Testis (tissue), 2 donors: ENCODE measurements at regions not wholly inside any gene's neighbourhood (a gene's known extent, or its start where the extent isn't known, plus 50 kb on each side); places are given as distances from the start of the nearest gene placed in this dataset.

Experiments used
- POLR2A ChIP-seq: fragments of 450-650 bp; IDR thresholded peaks from one replicate; pipeline ENCODE4 v1.6.1; 2017; ENCODE audit warnings: antibody characterized with exemption, mild to moderate bottlenecking, moderate library complexity
- TF ChIP-seq, protein P1 (sequence below), 3 experiments: fragments of 450-650 bp in 2 of 3; fragments of 200-600 bp in 1 of 3; sonication (generic) in 1 of 3; IDR thresholded peaks; one replicate each; pipeline ENCODE4 v1.5.1; 2016 to 2019; ENCODE audit warnings: antibody characterized with exemption in 3 of 3, mild to moderate bottlenecking in 2 of 3, moderate library complexity in 1 of 3

DNA sequence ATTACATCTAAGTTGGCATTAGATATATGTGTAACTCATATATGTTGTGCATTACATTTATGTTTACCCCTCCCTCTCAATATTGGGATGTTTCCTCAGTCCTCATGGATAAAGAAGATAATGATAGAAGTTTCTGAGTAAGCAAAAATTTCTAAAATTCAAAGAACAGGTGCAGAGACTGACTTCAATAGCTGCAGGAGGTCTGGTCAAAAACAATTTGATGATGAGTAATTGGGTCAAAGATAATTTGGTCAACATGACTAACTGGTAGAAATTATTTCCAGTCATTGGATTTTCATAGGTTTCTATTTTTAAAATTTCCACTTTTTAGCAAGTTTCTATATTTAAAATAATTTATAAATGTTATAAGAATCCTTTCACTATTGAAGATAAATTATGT is 1130.9 kb upstream of the SLC39A10 start:
- TF ChIP-seq, protein P1, sequence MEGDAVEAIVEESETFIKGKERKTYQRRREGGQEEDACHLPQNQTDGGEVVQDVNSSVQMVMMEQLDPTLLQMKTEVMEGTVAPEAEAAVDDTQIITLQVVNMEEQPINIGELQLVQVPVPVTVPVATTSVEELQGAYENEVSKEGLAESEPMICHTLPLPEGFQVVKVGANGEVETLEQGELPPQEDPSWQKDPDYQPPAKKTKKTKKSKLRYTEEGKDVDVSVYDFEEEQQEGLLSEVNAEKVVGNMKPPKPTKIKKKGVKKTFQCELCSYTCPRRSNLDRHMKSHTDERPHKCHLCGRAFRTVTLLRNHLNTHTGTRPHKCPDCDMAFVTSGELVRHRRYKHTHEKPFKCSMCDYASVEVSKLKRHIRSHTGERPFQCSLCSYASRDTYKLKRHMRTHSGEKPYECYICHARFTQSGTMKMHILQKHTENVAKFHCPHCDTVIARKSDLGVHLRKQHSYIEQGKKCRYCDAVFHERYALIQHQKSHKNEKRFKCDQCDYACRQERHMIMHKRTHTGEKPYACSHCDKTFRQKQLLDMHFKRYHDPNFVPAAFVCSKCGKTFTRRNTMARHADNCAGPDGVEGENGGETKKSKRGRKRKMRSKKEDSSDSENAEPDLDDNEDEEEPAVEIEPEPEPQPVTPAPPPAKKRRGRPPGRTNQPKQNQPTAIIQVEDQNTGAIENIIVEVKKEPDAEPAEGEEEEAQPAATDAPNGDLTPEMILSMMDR (IDR thresholded peaks at IDR 0.05), result no peak
- no peak for TF ChIP-seq POLR2A
